ENCODE measurements at regions not wholly inside any gene's neighbourhood (a gene's known extent, or its start where the extent isn't known, plus 50 kb on each side); places are given as distances from the start of the nearest gene placed in this dataset.

DNA sequence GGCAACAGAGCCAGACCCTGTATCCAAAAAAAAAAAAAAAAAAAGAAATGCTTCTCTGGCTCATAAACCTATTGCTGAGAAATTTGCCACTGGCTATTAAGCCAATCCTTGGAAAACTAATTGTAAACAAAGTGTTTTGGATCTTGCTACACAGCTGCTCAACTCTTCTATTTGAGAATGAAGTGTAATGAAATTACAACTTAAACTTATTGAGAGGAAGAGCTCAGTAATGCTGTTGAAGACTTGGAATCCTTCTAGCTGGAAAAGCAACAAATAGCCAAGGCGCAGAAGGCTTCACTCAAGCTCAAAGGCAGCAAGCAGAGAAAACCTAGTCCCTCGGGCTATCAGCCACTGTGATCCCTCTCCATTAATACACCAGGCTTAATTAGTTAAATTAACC, 99.6 kb upstream of the ZNF438 start:
- 82 to 83% methylated on average over 2 of the region's 2 CpGs for WGBS, 2 donors
- no peak overlapping the region for H3K4me3 ChIP-seq
- no peaks in the 10 kb centered on the region for H3K27me3 ChIP-seq
- H3K27ac ChIP-seq: no peak overlapping the region
- peaks cover 15 to 25% (median 23%) of the 10 kb centered on the region in 4 donors for H3K4me1 ChIP-seq
- no peaks in the 10 kb centered on the region for H3K9me3 ChIP-seq
- ATAC-seq (ENCODE audit: low FRiP score in 2 of 2) (no peak), DNase-seq (no peak)
- TF ChIP-seq EP300 (IDR thresholded peaks at IDR 0.05) (no peak), CTCF (IDR thresholded peaks at IDR 0.05) (no peak)
- no peaks in the 10 kb centered on the region for H3K36me3 ChIP-seq

GRCh38 chr10:31132681-31133244, 101.1 kb upstream of the ZNF438 start:
- Histone ChIP-seq H3K4me1 (peaks cover 21 to 38% (median 23%) of the 10 kb centered on the region in 4 donors), H3K27ac (peak overlapping the region in 1 of 4 donors; percentile 92), H3K9me3 (no peaks in the 10 kb centered on the region), H3K36me3 (no peaks in the 10 kb centered on the region), H3K27me3 (no peaks in the 10 kb centered on the region), H3K4me3 (no peak overlapping the region)
- 86 to 89% methylated on average over 5 to 6 of the region's 6 CpGs for WGBS, 2 donors
- no peak for TF ChIP-seq EP300 (IDR thresholded peaks at IDR 0.05)
- no peak for TF ChIP-seq POLR2A (IDR thresholded peaks at IDR 0.05)
- TF ChIP-seq CTCF (IDR thresholded peaks at IDR 0.05): no peak
- no peak for TF ChIP-seq POLR2AphosphoS5 (IDR thresholded peaks at IDR 0.05)
- DNase-seq (no peak), ATAC-seq (ENCODE audit: low FRiP score in 2 of 2) (no peak)

- H3K27ac ChIP-seq: peak overlapping the region; percentile 84 to 92 (median 92)
- no peaks in the 10 kb centered on the region for H3K27me3 ChIP-seq
- ATAC-seq (ENCODE audit: low FRiP score in 2 of 2): no peak
- H3K36me3 ChIP-seq: no peaks in the 10 kb centered on the region
- no peak for DNase-seq
- H3K4me1 ChIP-seq: peaks cover 21 to 42% (median 23%) of the 10 kb centered on the region in 4 donors
- TF ChIP-seq POLR2A (IDR thresholded peaks at IDR 0.05) (no peak), CTCF (IDR thresholded peaks at IDR 0.05) (no peak)
- 36 to 59% methylated on average over 11 to 17 of the region's 17 CpGs for WGBS, 2 donors
- H3K4me3 ChIP-seq: peak overlapping the region in 3 of 4 donors; percentile 49 to 55 (median 51)
- H3K9me3 ChIP-seq: no peaks in the 10 kb centered on the region
Observed at GRCh38 chr10:31133251-31133791, 101.7 kb upstream of the ZNF438 start.

GRCh38 chr10:31133792-31134310, 102.2 kb upstream of the ZNF438 start:
- DNase-seq (peak; percentile 82 to 95), ATAC-seq (ENCODE audit: low FRiP score in 2 of 2) (peak; percentile 84 to 87)
- Histone ChIP-seq H3K27ac (peak overlapping the region; percentile 84 to 92 (median 92)), H3K4me3 (peak overlapping the region in 3 of 4 donors; percentile 49 to 55 (median 51)), H3K27me3 (no peaks in the 10 kb centered on the region), H3K36me3 (no peaks in the 10 kb centered on the region), H3K4me1 (peaks cover 21 to 42% (median 23%) of the 10 kb centered on the region in 4 donors), H3K9me3 (no peaks in the 10 kb centered on the region)
- WGBS, 2 donors: 0% methylated on average over 31 of the region's 37 CpGs; no CpG with 5 or more reads in 1 of the 2 donors
- peak; percentile 9 to 53 for TF ChIP-seq POLR2AphosphoS5 (IDR thresholded peaks at IDR 0.05)
- TF ChIP-seq CTCF (IDR thresholded peaks at IDR 0.05): no peak
- peak in 1 of 4 donors; percentile 12 for TF ChIP-seq EP300 (IDR thresholded peaks at IDR 0.05)
- TF ChIP-seq POLR2A (IDR thresholded peaks at IDR 0.05): peak in 1 of 4 donors; percentile 74
